H1 (cell line): ENCODE measurements at regions not wholly inside any gene's neighbourhood (a gene's known extent, or its start where the extent isn't known, plus 50 kb on each side); places are given as distances from the start of the nearest gene placed in this dataset.

Experiments used
- CTCF ChIA-PET: fragments of 300-600 bp; sonication (Branson Sonifier 250); formaldehyde crosslinking; loops from one replicate; lab custom pipeline; 2021; ENCODE audit not compliant: partially characterized antibody; lab: Charles Lee
- POLR2A ChIA-PET: fragments of 300-600 bp; sonication (Branson Sonifier 250); formaldehyde crosslinking; loops from one replicate; lab custom pipeline; 2021; ENCODE audit warnings: inconsistent platforms; ENCODE audit not compliant: partially characterized antibody; lab: Charles Lee
- DNase-seq, 2 experiments: peaks; one replicate each; pipeline versions ENCODE4 v3.0.0 to v3.0.0-alpha.2; 2010 to 2022; ENCODE audit warnings: low spot score in 2 of 2, low read depth in 1 of 2, mixed read lengths in 1 of 2
- FAIRE-seq: peaks from 2 replicates; lab custom pipeline; 2011; peaks lifted over from hg19 to GRCh38; lab: Jason Lieb, UNC
- H2AFZ ChIP-seq: 2 replicates; pipeline ENCODE4 v1.8.1; 2012; ENCODE audit warnings: low read length, inconsistent platforms
- H2AK5ac ChIP-seq: 2 replicates; pipeline ENCODE4 v1.6.1; 2013; ENCODE audit warnings: low read depth, low read length
- H2BK120ac ChIP-seq: replicated peaks from 2 replicates; pipeline ENCODE3; 2013; ENCODE audit warnings: low read depth, low read length, inconsistent platforms
- H2BK12ac ChIP-seq: 2 replicates; pipeline ENCODE4 v1.6.1; 2013; ENCODE audit warnings: low read depth, low read length
- H2BK15ac ChIP-seq: 2 replicates; pipeline ENCODE4 v1.6.1; 2013; ENCODE audit warnings: low read length
- H2BK20ac ChIP-seq: 2 replicates; pipeline ENCODE4 v1.6.1; 2013; ENCODE audit warnings: low read length
- H2BK5ac ChIP-seq: 2 replicates; pipeline ENCODE4 v1.6.1; 2013; ENCODE audit warnings: low read depth, low read length
- H3K14ac ChIP-seq: 2 replicates; pipeline ENCODE4 v1.6.1; 2013; ENCODE audit warnings: inconsistent platforms; ENCODE audit not compliant: insufficient read length
- H3K18ac ChIP-seq: 2 replicates; pipeline ENCODE4 v1.6.1; 2013; ENCODE audit warnings: low read length; ENCODE audit errors: extremely low read depth
- H3K23ac ChIP-seq: 2 replicates; pipeline ENCODE4 v1.6.1; 2013; ENCODE audit warnings: inconsistent platforms; ENCODE audit not compliant: insufficient read length
- H3K23me2 ChIP-seq: 2 replicates; pipeline ENCODE4 v1.6.1; 2013; ENCODE audit warnings: low read depth, low read length
- H3K27ac ChIP-seq: 2 replicates; pipeline ENCODE4 v1.6.1; 2011; ENCODE audit warnings: low read depth, low read length, inconsistent platforms
- H3K27me3 ChIP-seq, 4 experiments: replicated peaks in 1 of 4; 1 replicate in 1 of 4; 2 replicates in 3 of 4; pipeline versions ENCODE4 v1.6.1 to v1.8.1; 2011 to 2013; ENCODE audit warnings: low read length in 3 of 4, mild to moderate bottlenecking in 3 of 4, inconsistent platforms in 2 of 4, mixed read lengths in 2 of 4, moderate library complexity in 1 of 4; ENCODE audit not compliant: control insufficient read depth in 3 of 4, insufficient read depth in 3 of 4; ENCODE audit errors: extremely low read depth in 1 of 4
- H3K36me3 ChIP-seq, 4 experiments: 2 replicates each; pipeline versions ENCODE4 v1.6.1 to v1.8.1; 2011 to 2013; ENCODE audit warnings: mild to moderate bottlenecking in 4 of 4, low read length in 3 of 4, moderate library complexity in 2 of 4, control low read depth in 1 of 4, inconsistent platforms in 1 of 4; ENCODE audit not compliant: insufficient read depth in 4 of 4, control insufficient read depth in 2 of 4
- H3K4ac ChIP-seq: replicated peaks from 2 replicates; pipeline ENCODE3; 2013; ENCODE audit warnings: low read length, low read depth, mixed read lengths, inconsistent platforms; ENCODE audit not compliant: insufficient read length
- H3K4me1 ChIP-seq, 4 experiments: replicated peaks in 1 of 4; 1 replicate in 1 of 4; 2 replicates in 3 of 4; pipeline versions ENCODE4 v1.6.1 to v1.8.1; 2011 to 2013; ENCODE audit warnings: low read length in 3 of 4, inconsistent platforms in 2 of 4, mixed read lengths in 1 of 4; ENCODE audit not compliant: insufficient read depth in 4 of 4, control insufficient read depth in 3 of 4
- H3K4me2 ChIP-seq, 2 experiments: 2 replicates each; pipeline versions ENCODE4 v1.6.1 to v1.8.1; 2011 to 2013; ENCODE audit warnings: low read depth in 2 of 2, low read length in 2 of 2, control low read depth in 1 of 2, inconsistent platforms in 1 of 2, mild to moderate bottlenecking in 1 of 2; ENCODE audit not compliant: insufficient read depth in 1 of 2
- H3K4me3 ChIP-seq, 4 experiments: fragments of 200-600, 300-600 bp in 1 of 4; sonication (generic), shearing (Covaris generic), sonication (Bioruptor Twin) in 1 of 4; 2 replicates each; pipeline versions ENCODE4 v1.5.1 to v1.8.1; 2011 to 2016; ENCODE audit warnings: low read length in 4 of 4, low read depth in 3 of 4, control low read depth in 2 of 4, inconsistent platforms in 2 of 4, mild to moderate bottlenecking in 2 of 4, mixed read lengths in 1 of 4, moderate library complexity in 1 of 4; ENCODE audit not compliant: insufficient read depth in 2 of 4; ENCODE audit errors: extremely low read depth in 1 of 4
- H3K56ac ChIP-seq: replicated peaks from 2 replicates; pipeline ENCODE3; 2013; ENCODE audit warnings: low read depth, mild to moderate bottlenecking, mixed read lengths, low read length, inconsistent platforms; ENCODE audit not compliant: insufficient read length
- H3K79me1 ChIP-seq: 2 replicates; pipeline ENCODE4 v1.6.1; 2013; ENCODE audit warnings: low read depth, low read length, control low read depth
- H3K79me2 ChIP-seq, 2 experiments: 2 replicates each; pipeline versions ENCODE4 v1.6.1 to v1.8.1; 2012 to 2013; ENCODE audit warnings: low read length in 2 of 2, mild to moderate bottlenecking in 2 of 2, inconsistent platforms in 1 of 2; ENCODE audit not compliant: insufficient read depth in 2 of 2, control insufficient read depth in 1 of 2
- H3K9ac ChIP-seq, 4 experiments: replicated peaks in 1 of 4; 1 replicate in 1 of 4; 2 replicates in 3 of 4; pipeline versions ENCODE4 v1.6.1 to v1.8.1; 2011 to 2013; ENCODE audit warnings: low read depth in 3 of 4, low read length in 3 of 4, control low read depth in 2 of 4, mild to moderate bottlenecking in 2 of 4, moderate library complexity in 2 of 4, inconsistent platforms in 1 of 4; ENCODE audit errors: extremely low read depth in 1 of 4
- H3K9me3 ChIP-seq, 2 experiments: 2 replicates each; pipeline versions ENCODE4 v1.6.1 to v1.8.1; 2012 to 2013; ENCODE audit warnings: mild to moderate bottlenecking in 2 of 2, moderate library complexity in 2 of 2, control low read depth in 1 of 2, inconsistent platforms in 1 of 2, low read depth in 1 of 2, low read length in 1 of 2, mixed read lengths in 1 of 2; ENCODE audit not compliant: insufficient read depth in 2 of 2
- H4K20me1 ChIP-seq, 2 experiments: replicated peaks in 1 of 2; 2 replicates each; pipeline versions ENCODE3 to v1.8.1; 2011 to 2013; ENCODE audit warnings: inconsistent platforms in 2 of 2, low read length in 2 of 2, mild to moderate bottlenecking in 1 of 2; ENCODE audit not compliant: insufficient read depth in 2 of 2, control insufficient read depth in 1 of 2
- H4K5ac ChIP-seq: 2 replicates; pipeline ENCODE4 v1.6.1; 2013; ENCODE audit warnings: low read length, low read depth, mixed read lengths, inconsistent platforms; ENCODE audit not compliant: insufficient read length
- H4K8ac ChIP-seq: 2 replicates; pipeline ENCODE4 v1.8.0; 2013; ENCODE audit warnings: mild to moderate bottlenecking, moderate library complexity, low read length, inconsistent platforms; ENCODE audit not compliant: insufficient read depth; ENCODE audit errors: extremely low read depth
- H4K91ac ChIP-seq: replicated peaks from 2 replicates; pipeline ENCODE3; 2013; ENCODE audit warnings: low read length, mixed read lengths, inconsistent platforms; ENCODE audit not compliant: insufficient read length
- ASH2L ChIP-seq: fragments of 200-600, 300-600 bp; sonication (generic); IDR thresholded peaks from one replicate; pipeline ENCODE4 v1.7.1; 2017; ENCODE audit warnings: low read length
- BRCA1 ChIP-seq: IDR thresholded peaks from 2 replicates; pipeline ENCODE4 v1.6.1; 2012; ENCODE audit warnings: low read depth, low read length, improper control_type of control experiment
- CHD2 ChIP-seq: IDR thresholded peaks from 2 replicates; pipeline ENCODE4 v1.6.1; 2012; ENCODE audit warnings: low read length, improper control_type of control experiment
- CTBP2 ChIP-seq: IDR thresholded peaks from 2 replicates; pipeline ENCODE4 v1.7.0; 2011; ENCODE audit warnings: borderline replicate concordance, mild to moderate bottlenecking, moderate library complexity, mixed read lengths, low read length; ENCODE audit not compliant: insufficient read depth, insufficient read length
- POU5F1 ChIP-seq: IDR thresholded peaks from 2 replicates; pipeline ENCODE4 v1.6.1; 2011; ENCODE audit warnings: low read depth, mild to moderate bottlenecking, low read length, moderate library complexity
- SAP30 ChIP-seq: fragments of 300-600 bp; sonication (generic); IDR thresholded peaks from 2 replicates; pipeline ENCODE4 v1.7.1; 2012; ENCODE audit warnings: low read length, moderate library complexity, mild to moderate bottlenecking, inconsistent platforms; ENCODE audit not compliant: insufficient read depth, insufficient replicate concordance
- SP1 ChIP-seq: IDR thresholded peaks from 2 replicates; pipeline ENCODE4 v1.6.1; 2011; ENCODE audit warnings: low read depth, low read length
- SUZ12 ChIP-seq: fragments of 200-600 bp; sonication (generic); IDR thresholded peaks from 2 replicates; pipeline ENCODE4 v1.6.1; 2012; ENCODE audit warnings: mild to moderate bottlenecking, inconsistent platforms, low read length, moderate library complexity, mixed read lengths
- TCF12 ChIP-seq: IDR thresholded peaks from 2 replicates; pipeline ENCODE4 v1.6.1; 2011; ENCODE audit warnings: low read depth, mild to moderate bottlenecking, low read length
- TEAD4 ChIP-seq: IDR thresholded peaks from 2 replicates; pipeline ENCODE4 v1.6.1; 2012; ENCODE audit warnings: low read depth, low read length, inconsistent platforms, mixed read lengths
- WGBS, 2 experiments: shearing (Covaris generic) in 1 of 2; methylation state at CpG; one replicate each; pipeline versions ENCODE4 v1.1.6 to v1.1.7; 2013 to 2015; ENCODE audit warnings: low lambda C conversion rate in 2 of 2, mixed read lengths in 2 of 2, inconsistent platforms in 1 of 2, low coverage in 1 of 2, missing lambda C conversion rate in 1 of 2; ENCODE audit not compliant: insufficient replicate concordance in 2 of 2, insufficient coverage in 1 of 2, insufficient read length in 1 of 2; ENCODE audit errors: extremely low coverage in 1 of 2, missing lambda C conversion rate in 1 of 2; 5-methylcytosine and 5-hydroxymethylcytosine counted together
- TF ChIP-seq, protein P1 (sequence below): IDR thresholded peaks from 2 replicates; pipeline ENCODE4 v1.6.1; 2012; ENCODE audit warnings: low read length, inconsistent platforms
- TF ChIP-seq, protein P2 (sequence below): IDR thresholded peaks from 2 replicates; pipeline ENCODE4 v1.6.1; 2012; ENCODE audit warnings: inconsistent platforms
- TF ChIP-seq, protein P3 (sequence below): IDR thresholded peaks from 2 replicates; pipeline ENCODE4 v1.6.1; 2012; ENCODE audit warnings: inconsistent platforms

DNA sequence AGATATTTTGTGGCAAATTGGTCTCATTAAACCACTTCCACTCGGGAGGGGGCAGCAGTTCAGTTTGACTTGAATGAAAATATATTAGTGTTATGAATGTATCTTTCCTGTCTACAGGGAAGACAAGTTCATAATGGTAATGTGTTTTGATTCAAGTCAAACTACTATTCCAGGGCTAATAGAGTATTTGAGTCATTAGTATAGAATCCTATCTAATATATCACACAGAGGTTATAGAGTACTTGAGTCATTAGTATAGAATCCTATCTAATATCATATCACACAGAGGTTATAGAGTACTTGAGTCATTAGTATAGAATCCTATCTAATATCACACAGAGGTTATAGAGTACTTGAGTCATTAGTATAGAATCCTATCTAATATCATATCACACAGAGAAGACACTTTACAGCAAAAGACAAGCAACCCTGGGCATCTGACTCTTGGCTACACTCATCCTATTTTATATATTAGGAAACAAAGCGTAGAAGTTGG lies 199.7 kb upstream of the MAGI2 start:
- Histone ChIP-seq H3K4me3 (no peak overlapping the region), H3K79me1 (no peaks in the 10 kb centered on the region), H3K4ac (no peak overlapping the region), H3K56ac (no peak overlapping the region), H2AFZ (no peak overlapping the region), H3K9me3 (no peaks in the 10 kb centered on the region), H3K27ac (no peak overlapping the region), H4K91ac (no peak overlapping the region), H4K5ac (no peak overlapping the region), H3K9ac (no peak overlapping the region), H2BK12ac (no peak overlapping the region), H3K36me3 (no peaks in the 10 kb centered on the region), H3K79me2 (no peaks in the 10 kb centered on the region), H3K23ac (no peak overlapping the region), H4K20me1 (no peaks in the 10 kb centered on the region), H3K27me3 (0 out of 7 replicates have a peak, but pooled peaks cover 0 to 2% (median 0%) of the 10 kb centered on the region in 4 experiments), H3K4me2 (no peak overlapping the region), H3K4me1 (no peaks in the 10 kb centered on the region), H3K18ac (no peak overlapping the region), H4K8ac (no peak overlapping the region), H3K23me2 (no peaks in the 10 kb centered on the region), H2BK15ac (no peak overlapping the region), H2BK20ac (no peak overlapping the region), H2AK5ac (no peak overlapping the region), H3K14ac (no peak overlapping the region), H2BK5ac (no peak overlapping the region), H2BK120ac (no peak overlapping the region)
- POLR2A ChIA-PET = no interaction called here
- CTCF ChIA-PET = no interaction called here
- 65% methylated on average over 2 of the region's 2 CpGs; no CpG with 5 or more reads in 1 of the 2 experiments for WGBS, 2 experiments
- DNase-seq (no peak), FAIRE-seq (no peak)
- TF ChIP-seq POU5F1 (no peak), SUZ12 (no peak), SP1 (no peak), ASH2L (no peak), CHD2 (no peak), BRCA1 (no peak), SAP30 (no peak), TEAD4 (no peak), CTBP2 (no peak), TCF12 (no peak)
- TF ChIP-seq, protein P1, sequence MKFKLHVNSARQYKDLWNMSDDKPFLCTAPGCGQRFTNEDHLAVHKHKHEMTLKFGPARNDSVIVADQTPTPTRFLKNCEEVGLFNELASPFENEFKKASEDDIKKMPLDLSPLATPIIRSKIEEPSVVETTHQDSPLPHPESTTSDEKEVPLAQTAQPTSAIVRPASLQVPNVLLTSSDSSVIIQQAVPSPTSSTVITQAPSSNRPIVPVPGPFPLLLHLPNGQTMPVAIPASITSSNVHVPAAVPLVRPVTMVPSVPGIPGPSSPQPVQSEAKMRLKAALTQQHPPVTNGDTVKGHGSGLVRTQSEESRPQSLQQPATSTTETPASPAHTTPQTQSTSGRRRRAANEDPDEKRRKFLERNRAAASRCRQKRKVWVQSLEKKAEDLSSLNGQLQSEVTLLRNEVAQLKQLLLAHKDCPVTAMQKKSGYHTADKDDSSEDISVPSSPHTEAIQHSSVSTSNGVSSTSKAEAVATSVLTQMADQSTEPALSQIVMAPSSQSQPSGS = no peak
- TF ChIP-seq, protein P2, sequence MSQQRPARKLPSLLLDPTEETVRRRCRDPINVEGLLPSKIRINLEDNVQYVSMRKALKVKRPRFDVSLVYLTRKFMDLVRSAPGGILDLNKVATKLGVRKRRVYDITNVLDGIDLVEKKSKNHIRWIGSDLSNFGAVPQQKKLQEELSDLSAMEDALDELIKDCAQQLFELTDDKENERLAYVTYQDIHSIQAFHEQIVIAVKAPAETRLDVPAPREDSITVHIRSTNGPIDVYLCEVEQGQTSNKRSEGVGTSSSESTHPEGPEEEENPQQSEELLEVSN = no peak
- TF ChIP-seq, protein P3, sequence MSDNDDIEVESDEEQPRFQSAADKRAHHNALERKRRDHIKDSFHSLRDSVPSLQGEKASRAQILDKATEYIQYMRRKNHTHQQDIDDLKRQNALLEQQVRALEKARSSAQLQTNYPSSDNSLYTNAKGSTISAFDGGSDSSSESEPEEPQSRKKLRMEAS = no peak
